HepG2 (cell line): ENCODE measurements at regions not wholly inside any gene's neighbourhood (a gene's known extent, or its start where the extent isn't known, plus 50 kb on each side); places are given as distances from the start of the nearest gene placed in this dataset.
A peak's percentile ranks its signal among the peaks of the same experiment; 100 is the strongest.

Experiments used
- ATAC-seq: fragments of 200-7000 bp; cut with Tn5 transposase; 3 replicates; pipeline ENCODE4 v1.9.1; 2020; ENCODE audit warnings: mild to moderate bottlenecking, moderate library complexity
- BruUV-seq: library from RNA; stranded (reverse); fragments of 400-500 nt; replicated peaks from 2 replicates; lab custom pipeline; 2021; lab: Mats Ljungman, UMichigan
- CTCF ChIA-PET: fragments of 300-600 bp; formaldehyde crosslinking; extraction: SDS; loops from one replicate; lab custom pipeline; 2021; ENCODE audit warnings: low total read pairs, inconsistent platforms, low intra/inter-chr PET ratio; lab: Yijun Ruan, JAX
- POLR2A ChIA-PET: fragments of 350-600 bp; sonication (Branson Sonifier 250); formaldehyde crosslinking; loops from one replicate; lab custom pipeline; 2020; ENCODE audit warnings: antibody characterized with exemption, inconsistent platforms; lab: Yijun Ruan, JAX
- DNase-seq: peaks from one replicate; pipeline ENCODE4 v3.0.0-alpha.2; 2015; ENCODE audit warnings: low spot score
- FAIRE-seq: peaks from 3 replicates; lab custom pipeline; 2011; peaks lifted over from hg19 to GRCh38; lab: Jason Lieb, UNC
- H2AFZ ChIP-seq: one replicate; pipeline ENCODE4 v1.6.1; 2011; ENCODE audit warnings: low read length, inconsistent platforms
- H3K27ac ChIP-seq: fragments of 300-600 bp; 3 replicates; pipeline ENCODE4 v1.8.0; 2011; ENCODE audit warnings: mixed run types, mild to moderate bottlenecking, mixed read lengths, low read length, inconsistent platforms; ENCODE audit not compliant: insufficient read depth; ENCODE audit errors: extremely low read length
- H3K27me3 ChIP-seq, 2 experiments: fragments of 200-600 bp in 1 of 2; 2 replicates in 1 of 2; 3 replicates in 1 of 2; pipeline versions ENCODE4 v1.6.0 to v1.8.0; 2011; ENCODE audit warnings: low read length in 2 of 2, mild to moderate bottlenecking in 2 of 2, moderate library complexity in 2 of 2, inconsistent platforms in 1 of 2; ENCODE audit not compliant: insufficient read depth in 2 of 2, control insufficient read depth in 1 of 2
- H3K36me3 ChIP-seq, 2 experiments: fragments of 200-600 bp in 1 of 2; replicated peaks in 1 of 2; 2 replicates in 1 of 2; 3 replicates in 1 of 2; pipeline versions ENCODE4 v1.5.1 to v1.8.0; 2011; ENCODE audit warnings: low read length in 2 of 2, inconsistent platforms in 1 of 2; ENCODE audit not compliant: insufficient read depth in 2 of 2, control insufficient read depth in 1 of 2
- H3K4me1 ChIP-seq: 2 replicates; pipeline ENCODE4 v1.5.1; 2012; ENCODE audit warnings: low read length, inconsistent platforms; ENCODE audit not compliant: insufficient read depth
- H3K4me2 ChIP-seq: 2 replicates; pipeline ENCODE4 v1.6.0; 2011; ENCODE audit warnings: low read depth, low read length, inconsistent platforms
- H3K4me3 ChIP-seq, 3 experiments: fragments of 200-600 bp in 1 of 3; sonication (generic), shearing (Covaris generic) in 1 of 3; replicated peaks in 1 of 3; 2 replicates each; pipeline ENCODE4 v1.5.1; 2011 to 2016; ENCODE audit warnings: low read length in 3 of 3, inconsistent platforms in 2 of 3, low read depth in 2 of 3, mild to moderate bottlenecking in 2 of 3, control low read depth in 1 of 3, mixed read lengths in 1 of 3; ENCODE audit not compliant: insufficient read depth in 1 of 3
- H3K79me2 ChIP-seq: one replicate; pipeline ENCODE4 v1.6.1; 2011; ENCODE audit warnings: low read length, inconsistent platforms; ENCODE audit not compliant: insufficient read depth
- H3K9ac ChIP-seq: 2 replicates; pipeline ENCODE4 v1.6.0; 2011; ENCODE audit warnings: mild to moderate bottlenecking, low read depth, low read length, inconsistent platforms; ENCODE audit not compliant: insufficient read depth
- H3K9me3 ChIP-seq: 2 replicates; pipeline ENCODE4 v1.5.1; 2012; ENCODE audit warnings: mild to moderate bottlenecking, low read length
- H4K20me1 ChIP-seq: 2 replicates; pipeline ENCODE4 v1.6.0; 2011; ENCODE audit warnings: inconsistent platforms, mild to moderate bottlenecking, low read length, moderate library complexity; ENCODE audit not compliant: insufficient read depth
- ASH2L ChIP-seq: fragments of 300-600, 200-600 bp; sonication (generic); IDR thresholded peaks from 2 replicates; pipeline ENCODE4 v1.7.0; 2017; ENCODE audit warnings: low read depth, mild to moderate bottlenecking, moderate library complexity, mixed read lengths, low read length; ENCODE audit not compliant: insufficient read length
- CC2D1A ChIP-seq: sonication (generic); formaldehyde crosslinking; IDR thresholded peaks from 2 replicates; pipeline ENCODE4 v1.8.1; 2023; ENCODE audit warnings: mild to moderate bottlenecking, missing genetic modification reagents
- CEBPB ChIP-seq: IDR thresholded peaks from 2 replicates; pipeline ENCODE4 v1.6.1; 2011; ENCODE audit warnings: low read depth, low read length, improper control_type of control experiment, borderline replicate concordance
- FOXP1 ChIP-seq, 2 experiments: fragments of 450-650 bp in 1 of 2; IDR thresholded peaks; 2 replicates each; pipeline ENCODE4 v1.6.1; 2017 to 2018; ENCODE audit warnings: antibody characterized with exemption in 1 of 2
- MAFF ChIP-seq: IDR thresholded peaks from 2 replicates; pipeline ENCODE4 v1.6.1; 2011; ENCODE audit warnings: low read depth, low read length, improper control_type of control experiment
- MAFK ChIP-seq, 2 experiments: IDR thresholded peaks in 1 of 2; conservative IDR thresholded peaks in 1 of 2; 2 replicates each; pipeline ENCODE4 v1.6.1; 2011; ENCODE audit warnings: improper control_type of control experiment in 2 of 2, low read length in 2 of 2
- PITX1 ChIP-seq: sonication (generic); formaldehyde crosslinking; IDR thresholded peaks from 2 replicates; pipeline ENCODE4 v1.5.1; 2020; ENCODE audit warnings: mild to moderate bottlenecking, missing genetic modification reagents
- RCOR2 ChIP-seq: IDR thresholded peaks from 2 replicates; pipeline ENCODE4 v1.6.1; 2016; ENCODE audit warnings: missing biosample characterization, missing genetic modification reagents
- REL ChIP-seq: sonication (generic); formaldehyde crosslinking; conservative IDR thresholded peaks from 2 replicates; pipeline ENCODE4 v1.8.0; 2022; ENCODE audit warnings: mild to moderate bottlenecking, missing genetic modification reagents, moderate library complexity
- SIN3A ChIP-seq: IDR thresholded peaks from 2 replicates; pipeline ENCODE4 v1.6.1; 2011; ENCODE audit warnings: low read depth, mild to moderate bottlenecking, control low read depth, low read length, borderline replicate concordance
- ZFP36L2 ChIP-seq: sonication (generic); formaldehyde crosslinking; IDR thresholded peaks from 2 replicates; pipeline ENCODE4 v1.4.0; 2020; ENCODE audit warnings: missing genetic modification reagents
- ZMYM3 ChIP-seq: sonication (generic); formaldehyde crosslinking; IDR thresholded peaks from 2 replicates; pipeline ENCODE4 v1.5.1; 2020; ENCODE audit warnings: mild to moderate bottlenecking, missing genetic modification reagents
- ZNF260 ChIP-seq: sonication (generic); formaldehyde crosslinking; IDR thresholded peaks from 2 replicates; pipeline ENCODE4 v1.4.0; 2020; ENCODE audit warnings: missing genetic modification reagents, low read depth, mild to moderate bottlenecking, borderline replicate concordance
- ZNF292 ChIP-seq: sonication (generic); formaldehyde crosslinking; IDR thresholded peaks from 2 replicates; pipeline ENCODE4 v1.8.1; 2022; ENCODE audit warnings: mild to moderate bottlenecking, low read depth, missing genetic modification reagents, borderline replicate concordance
- ZNF446 ChIP-seq: sonication (generic); formaldehyde crosslinking; IDR thresholded peaks from 2 replicates; pipeline ENCODE4 v1.5.0; 2020; ENCODE audit warnings: mild to moderate bottlenecking, missing genetic modification reagents
- ZNF574 ChIP-seq: sonication (generic); formaldehyde crosslinking; IDR thresholded peaks from 2 replicates; pipeline ENCODE4 v1.4.0; 2020; ENCODE audit warnings: missing genetic modification reagents
- WGBS: methylation state at CpG from one replicate; pipeline ENCODE4 v1.1.6; 2017; ENCODE audit warnings: low lambda C conversion rate; 5-methylcytosine and 5-hydroxymethylcytosine counted together
- in situ Hi-C: cut with HindIII; loops from 2 replicates; pipeline ENCODE4 v1.10.0; 2017; ENCODE audit warnings: low pct_unique_long_range_greater_than_20kb; ENCODE audit not compliant: extremely low pct_ligation_motif_present
- intact Hi-C: fragments of 100-400 bp; cut with micrococcal nuclease; formaldehyde crosslinking; loops from one replicate; pipeline ENCODE4 v1.10.0; 2022; ENCODE audit not compliant: unreplicated experiment

DNA sequence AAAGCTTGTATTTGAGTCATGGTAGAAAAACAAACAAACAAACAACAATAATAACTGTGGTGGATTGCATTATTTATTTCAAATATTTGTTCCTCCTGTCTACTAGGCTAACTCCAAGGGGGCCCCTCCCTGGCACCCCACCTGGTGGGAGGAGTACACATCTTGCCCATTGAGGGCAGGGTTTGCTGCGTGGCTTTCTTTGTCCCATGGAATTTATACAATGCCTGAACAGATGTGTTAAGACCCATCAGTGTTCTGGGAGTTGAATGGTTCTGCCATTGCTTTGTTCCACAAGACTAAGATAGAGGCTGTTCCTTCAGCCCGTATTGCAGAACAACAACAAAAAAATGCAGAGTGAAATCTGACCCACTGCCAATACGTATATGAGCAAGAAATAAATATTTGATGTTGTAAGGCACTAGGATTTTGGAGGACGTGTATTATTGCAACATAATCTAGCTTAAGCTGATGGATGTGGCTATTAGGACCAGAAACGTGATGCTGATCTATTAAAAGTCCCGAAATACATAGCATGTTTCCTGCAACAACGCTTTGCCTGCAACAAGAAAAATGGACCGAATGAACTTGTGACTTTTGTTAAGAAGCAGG lies 119.1 kb upstream of the JCAD start:
- ChIA-PET POLR2A (no interaction called here), CTCF (no interaction called here)
- Histone ChIP-seq H3K9ac (no peak overlapping the region), H3K4me1 (peaks cover 12% of the 10 kb centered on the region), H3K4me3 (no peak overlapping the region), H3K79me2 (no peaks in the 10 kb centered on the region), H2AFZ (no peak overlapping the region), H3K36me3 (no peaks in the 10 kb centered on the region), H3K4me2 (no peak overlapping the region), H3K9me3 (no peaks in the 10 kb centered on the region), H3K27me3 (peaks cover 0 to 9% of the 10 kb centered on the region in 2 experiments; a peak in 1 of 5 replicates), H3K27ac (no peak overlapping the region), H4K20me1 (no peaks in the 10 kb centered on the region)
- in situ Hi-C loops (no loop called here), intact Hi-C loops (no loop called here)
- no TSS peak for BruUV-seq
- WGBS, result 28% methylated on average over 8 of the region's 8 CpGs
- FAIRE-seq (no peak), ATAC-seq (no peak)
- TF ChIP-seq RCOR2 (CRISPR knock-in tag) (no peak), SIN3A (no peak), CEBPB (peak; percentile 70; the same call in 1 of the 2 replicates), PITX1 (CRISPR knock-in tag) (no peak), ZNF446 (CRISPR knock-in tag) (no peak), ZMYM3 (CRISPR knock-in tag) (no peak)
- TF ChIP-seq, all 625 proteins: peak for 1
- no peak for DNase-seq

- CTCF ChIA-PET, result no interaction called here
- DNase-seq, result no peak
- H3K4me2 ChIP-seq, result no peak overlapping the region
- ATAC-seq, result no peak
- no peaks in the 10 kb centered on the region for H3K36me3 ChIP-seq
- FAIRE-seq, result no peak
- no peaks in the 10 kb centered on the region for H3K79me2 ChIP-seq
- intact Hi-C loops, result no loop called here
- no peaks in the 10 kb centered on the region for H3K4me1 ChIP-seq
- BruUV-seq, result no TSS peak
- WGBS, result 56% methylated on average over 10 of the region's 10 CpGs
- no peaks in the 10 kb centered on the region for H4K20me1 ChIP-seq
- no peaks in the 10 kb centered on the region for H3K9me3 ChIP-seq
- H3K4me3 ChIP-seq, result no peak overlapping the region
- POLR2A ChIA-PET, result no interaction called here
- H3K9ac ChIP-seq, result no peak overlapping the region
- 0 out of 5 replicates have a peak, but pooled peaks cover 0 to 3% of the 10 kb centered on the region in 2 experiments for H3K27me3 ChIP-seq
- TF ChIP-seq ZFP36L2 (CRISPR knock-in tag), result no peak
- TF ChIP-seq ZNF292, result no peak
- TF ChIP-seq MAFF, result peak; percentile 30; the same call in 1 of the 2 replicates
- TF ChIP-seq CC2D1A (CRISPR knock-in tag), result no peak
- TF ChIP-seq MAFK (conservative IDR thresholded peaks at IDR 0.05 in 1 of 2, IDR thresholded peaks at IDR 0.05 in 1 of 2; ENCODE audit: low read length in 2 of 2), result peak; percentile 42 to 73
- TF ChIP-seq ASH2L, result no peak
- TF ChIP-seq ZNF260 (CRISPR knock-in tag), result no peak
- TF ChIP-seq FOXP1 (IDR thresholded peaks at IDR 0.05), result no peak
- no peak for TF ChIP-seq FOXP1 (CRISPR knock-in tag; IDR thresholded peaks at IDR 0.05)
- no peak for TF ChIP-seq ZNF574 (CRISPR knock-in tag)
- TF ChIP-seq REL, result no peak
- in situ Hi-C loops, result no loop called here
- H2AFZ ChIP-seq, result no peak overlapping the region
- H3K27ac ChIP-seq, result no peak overlapping the region
These were observed 117.6 kb upstream of the JCAD start for GRCh38 chr10:30176776-30177533.
